Stimulated activated CD8-positive, alpha-beta memory T cell treated with anti-CD3 and anti-CD28 coated beads, Interleukin-4, amount 100 ng/mL, for 1 hour (primary cell): ENCODE measurements at regions not wholly inside any gene's neighbourhood (a gene's known extent, or its start where the extent isn't known, plus 50 kb on each side); places are given as distances from the start of the nearest gene placed in this dataset.
"Not testable (repeated sequence)": the region's sequence is repeated elsewhere in the genome, so short reads cannot be mapped to it uniquely, and the experiment has no call there.

Experiments used
- DNase-seq, 2 donors: peaks; one replicate each; pipeline ENCODE4 v3.0.0-alpha.2; 2020; ENCODE audit warnings: low read depth in 2 of 2, low spot score in 1 of 2

- DNase-seq, result no peak
These were observed 126.4 kb downstream of the KBTBD2 start for GRCh38 chr7:32765185-32765584.

- DNase-seq, result no peak
These were observed 128.7 kb downstream of the KBTBD2 start for GRCh38 chr7:32762925-32763293.

GRCh38 chr7:32762206-32762924 is 129.2 kb downstream of the KBTBD2 start:
- DNase-seq, result not testable (repeated sequence)

GRCh38 chr7:32761451-32762205 is 129.9 kb downstream of the KBTBD2 start:
- DNase-seq, result no peak

- DNase-seq, result not testable (repeated sequence)
These were observed 130.8 kb downstream of the KBTBD2 start for GRCh38 chr7:32760755-32761154.

GRCh38 chr7:32759859-32760258 is 131.7 kb downstream of the KBTBD2 start:
- DNase-seq, result not testable (repeated sequence)

- not testable (repeated sequence) for DNase-seq
These were observed 137.7 kb downstream of the KBTBD2 start for GRCh38 chr7:32753872-32754271.

GRCh38 chr7:32748337-32748736 is 143.2 kb downstream of the KBTBD2 start:
- not testable (repeated sequence) for DNase-seq

GRCh38 chr7:32747443-32748148 is 144.0 kb downstream of the KBTBD2 start:
- not testable (repeated sequence) for DNase-seq

- not testable (repeated sequence) for DNase-seq
These were observed 149.6 kb downstream of the KBTBD2 start for GRCh38 chr7:32741853-32742476.

- not testable (repeated sequence) for DNase-seq
These were observed 151.8 kb downstream of the KBTBD2 start for GRCh38 chr7:32739749-32740148.

GRCh38 chr7:32738390-32738789 is 153.2 kb downstream of the KBTBD2 start:
- not testable (repeated sequence) for DNase-seq

GRCh38 chr7:32732767-32733166 is 158.8 kb downstream of the KBTBD2 start:
- DNase-seq, result not testable (repeated sequence)

GRCh38 chr7:32729335-32729675 is 162.3 kb downstream of the KBTBD2 start:
- not testable (repeated sequence) for DNase-seq

GRCh38 chr7:32728412-32729334 is 162.9 kb downstream of the KBTBD2 start:
- peak in 1 of 2 donors; percentile 2 for DNase-seq

GRCh38 chr7:32727483-32728411 is 163.8 kb downstream of the KBTBD2 start:
- DNase-seq, result peak in 1 of 2 donors; percentile 12

GRCh38 chr7:32722837-32723236 is 168.7 kb downstream of the KBTBD2 start:
- not testable (repeated sequence) for DNase-seq

- no peak for DNase-seq
These were observed 197.4 kb downstream of the KBTBD2 start for GRCh38 chr7:32694182-32694581.
